ENCODE measurements at regions not wholly inside any gene's neighbourhood (a gene's known extent, or its start where the extent isn't known, plus 50 kb on each side); places are given as distances from the start of the nearest gene placed in this dataset.

GRCh38 chr2:176997792-176998169, 214.8 kb upstream of the HNRNPA3 start:
- TF ChIP-seq ZNF138 (CRISPR knock-in tag; IDR thresholded peaks at IDR 0.05; ENCODE audit: low read depth), result no peak
- TF ChIP-seq, protein P1, sequence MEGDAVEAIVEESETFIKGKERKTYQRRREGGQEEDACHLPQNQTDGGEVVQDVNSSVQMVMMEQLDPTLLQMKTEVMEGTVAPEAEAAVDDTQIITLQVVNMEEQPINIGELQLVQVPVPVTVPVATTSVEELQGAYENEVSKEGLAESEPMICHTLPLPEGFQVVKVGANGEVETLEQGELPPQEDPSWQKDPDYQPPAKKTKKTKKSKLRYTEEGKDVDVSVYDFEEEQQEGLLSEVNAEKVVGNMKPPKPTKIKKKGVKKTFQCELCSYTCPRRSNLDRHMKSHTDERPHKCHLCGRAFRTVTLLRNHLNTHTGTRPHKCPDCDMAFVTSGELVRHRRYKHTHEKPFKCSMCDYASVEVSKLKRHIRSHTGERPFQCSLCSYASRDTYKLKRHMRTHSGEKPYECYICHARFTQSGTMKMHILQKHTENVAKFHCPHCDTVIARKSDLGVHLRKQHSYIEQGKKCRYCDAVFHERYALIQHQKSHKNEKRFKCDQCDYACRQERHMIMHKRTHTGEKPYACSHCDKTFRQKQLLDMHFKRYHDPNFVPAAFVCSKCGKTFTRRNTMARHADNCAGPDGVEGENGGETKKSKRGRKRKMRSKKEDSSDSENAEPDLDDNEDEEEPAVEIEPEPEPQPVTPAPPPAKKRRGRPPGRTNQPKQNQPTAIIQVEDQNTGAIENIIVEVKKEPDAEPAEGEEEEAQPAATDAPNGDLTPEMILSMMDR (CRISPR knock-in tag; IDR thresholded peaks at IDR 0.05), result no peak

Measured in HepG2 (cell line).